SU-DHL-6 (cell line): ENCODE measurements at regions not wholly inside any gene's neighbourhood (a gene's known extent, or its start where the extent isn't known, plus 50 kb on each side); places are given as distances from the start of the nearest gene placed in this dataset.

ENCODE experiments used
- H2AFZ ChIP-seq: fragments of 200-600 bp; sonication (generic); 2 replicates; pipeline ENCODE4 v1.6.1; 2014; ENCODE audit warnings: low read depth, mild to moderate bottlenecking, moderate library complexity, mixed read lengths, antibody characterized with exemption, low read length; ENCODE audit not compliant: severe bottlenecking
- H3F3A ChIP-seq: fragments of 200-600 bp; shearing (Covaris generic); 2 replicates; pipeline ENCODE4 v1.6.0; 2016; ENCODE audit warnings: antibody characterized with exemption, mild to moderate bottlenecking; ENCODE audit not compliant: insufficient read depth
- H3K27ac ChIP-seq: fragments of 200-600 bp; sonication (generic); 2 replicates; pipeline ENCODE4 v1.5.1; 2016; ENCODE audit warnings: low read depth, mild to moderate bottlenecking, low read length, moderate library complexity, mixed read lengths
- H3K27me3 ChIP-seq: fragments of 200-600 bp; sonication (generic), shearing (Covaris generic); 2 replicates; pipeline ENCODE4 v1.6.0; 2014; ENCODE audit warnings: mild to moderate bottlenecking, low read length
- H3K36me3 ChIP-seq: fragments of 200-600 bp; sonication (generic); 2 replicates; pipeline ENCODE4 v1.6.1; 2014; ENCODE audit warnings: mild to moderate bottlenecking, low read length, mixed read lengths
- H3K4me2 ChIP-seq: fragments of 300-600, 200-600 bp; shearing (Covaris generic), sonication (generic); 2 replicates; pipeline ENCODE4 v1.6.0; 2014; ENCODE audit warnings: low read length, low read depth, mild to moderate bottlenecking; ENCODE audit not compliant: poor library complexity, severe bottlenecking
- H3K4me3 ChIP-seq: fragments of 200-600 bp; sonication (generic); 2 replicates; pipeline ENCODE4 v1.5.1; 2014; ENCODE audit warnings: antibody characterized with exemption, low read length, mild to moderate bottlenecking, mixed read lengths; ENCODE audit not compliant: insufficient read depth, poor library complexity, severe bottlenecking
- H3K79me2 ChIP-seq: fragments of 200-600 bp; sonication (generic); 2 replicates; pipeline ENCODE4 v1.6.1; 2014; ENCODE audit warnings: mild to moderate bottlenecking, low read length, moderate library complexity; ENCODE audit not compliant: insufficient read depth
- H3K9ac ChIP-seq: fragments of 200-600 bp; sonication (generic); 2 replicates; pipeline ENCODE4 v1.7.0; 2014; ENCODE audit warnings: mild to moderate bottlenecking, low read length
- H3K9me2 ChIP-seq: fragments of 200-600 bp; sonication (generic); replicated peaks from 2 replicates; pipeline ENCODE4 v1.6.1; 2014; ENCODE audit warnings: low read length; ENCODE audit not compliant: insufficient read depth
- H3K9me3 ChIP-seq: fragments of 200-600 bp; sonication (generic); 2 replicates; pipeline ENCODE4 v1.6.1; 2014; ENCODE audit warnings: low read length, mixed read lengths; ENCODE audit not compliant: insufficient read depth
- H4K20me1 ChIP-seq: fragments of 200-600 bp; sonication (generic); 2 replicates; pipeline ENCODE4 v1.6.1; 2014; ENCODE audit warnings: low read depth, mild to moderate bottlenecking, antibody characterized with exemption, low read length, moderate library complexity, mixed read lengths
- EZH2phosphoT487 ChIP-seq: fragments of 200-600 bp; sonication (generic), shearing (Covaris generic); conservative IDR thresholded peaks from 2 replicates; pipeline ENCODE4 v1.6.1; 2018; ENCODE audit warnings: mild to moderate bottlenecking, antibody characterized with exemption, low read length, moderate library complexity, mixed read lengths
- TF ChIP-seq, protein P1 (sequence below): fragments of 200-600 bp; sonication (generic); IDR thresholded peaks from one replicate; pipeline ENCODE4 v1.5.1; 2017; ENCODE audit warnings: antibody characterized with exemption, mild to moderate bottlenecking, low read length, moderate library complexity; ENCODE audit not compliant: insufficient read depth, poor library complexity, severe bottlenecking

DNA sequence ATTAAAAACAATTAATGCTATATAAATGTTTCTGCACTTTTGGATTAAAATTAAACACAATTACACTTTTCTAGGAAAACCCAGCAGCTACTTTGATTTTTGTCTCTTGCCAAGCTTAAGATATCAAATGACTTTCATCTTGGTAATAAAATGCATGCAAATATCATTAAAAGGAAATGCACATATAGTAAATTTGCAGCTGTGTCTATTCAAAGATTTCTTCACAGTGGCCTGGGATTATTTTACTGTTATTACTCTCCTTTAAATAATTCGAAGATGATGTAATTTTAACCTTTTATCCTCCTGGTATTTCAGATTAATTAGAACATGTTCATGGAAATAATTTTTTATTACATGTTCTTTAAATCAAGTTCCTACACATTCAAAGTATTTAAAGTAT, 529.5 kb upstream of the RGMB start:
- Histone ChIP-seq H3K9me3 (no peaks in the 10 kb centered on the region), H3K9me2 (no peaks in the 10 kb centered on the region), H3F3A (no peaks in the 10 kb centered on the region), H3K27ac (no peak overlapping the region), H3K9ac (no peak overlapping the region), H2AFZ (no peak overlapping the region), H4K20me1 (no peaks in the 10 kb centered on the region), H3K4me2 (no peak overlapping the region), H3K79me2 (no peaks in the 10 kb centered on the region), H3K36me3 (no peaks in the 10 kb centered on the region), H3K4me3 (no peak overlapping the region), H3K27me3 (no peaks in the 10 kb centered on the region)
- TF ChIP-seq, protein P1, sequence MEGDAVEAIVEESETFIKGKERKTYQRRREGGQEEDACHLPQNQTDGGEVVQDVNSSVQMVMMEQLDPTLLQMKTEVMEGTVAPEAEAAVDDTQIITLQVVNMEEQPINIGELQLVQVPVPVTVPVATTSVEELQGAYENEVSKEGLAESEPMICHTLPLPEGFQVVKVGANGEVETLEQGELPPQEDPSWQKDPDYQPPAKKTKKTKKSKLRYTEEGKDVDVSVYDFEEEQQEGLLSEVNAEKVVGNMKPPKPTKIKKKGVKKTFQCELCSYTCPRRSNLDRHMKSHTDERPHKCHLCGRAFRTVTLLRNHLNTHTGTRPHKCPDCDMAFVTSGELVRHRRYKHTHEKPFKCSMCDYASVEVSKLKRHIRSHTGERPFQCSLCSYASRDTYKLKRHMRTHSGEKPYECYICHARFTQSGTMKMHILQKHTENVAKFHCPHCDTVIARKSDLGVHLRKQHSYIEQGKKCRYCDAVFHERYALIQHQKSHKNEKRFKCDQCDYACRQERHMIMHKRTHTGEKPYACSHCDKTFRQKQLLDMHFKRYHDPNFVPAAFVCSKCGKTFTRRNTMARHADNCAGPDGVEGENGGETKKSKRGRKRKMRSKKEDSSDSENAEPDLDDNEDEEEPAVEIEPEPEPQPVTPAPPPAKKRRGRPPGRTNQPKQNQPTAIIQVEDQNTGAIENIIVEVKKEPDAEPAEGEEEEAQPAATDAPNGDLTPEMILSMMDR: no peak
- no peak for TF ChIP-seq EZH2phosphoT487

DNA sequence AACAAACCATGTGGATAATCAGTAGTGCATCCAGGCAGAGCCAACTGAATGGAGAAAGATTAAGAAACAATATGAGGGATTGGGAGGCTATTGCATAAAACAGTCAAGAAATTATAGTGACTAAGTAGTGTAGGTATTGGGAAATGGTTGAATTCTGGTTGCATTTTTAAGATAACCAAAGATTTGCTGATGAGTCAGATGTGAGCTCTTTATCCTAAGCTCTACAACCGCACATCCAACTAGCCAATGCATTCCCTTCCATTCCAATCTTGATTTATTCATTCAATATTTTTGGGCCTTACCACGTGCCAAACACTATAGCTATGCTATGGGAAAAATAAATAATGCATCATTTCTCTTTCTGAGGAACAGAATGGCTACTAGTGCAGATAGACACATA, 524.5 kb upstream of the RGMB start:
- H3K9me2 ChIP-seq: no peaks in the 10 kb centered on the region
- no peak overlapping the region for H3K4me3 ChIP-seq
- no peak overlapping the region for H3K27ac ChIP-seq
- no peak overlapping the region for H2AFZ ChIP-seq
- no peaks in the 10 kb centered on the region for H4K20me1 ChIP-seq
- H3K27me3 ChIP-seq: no peaks in the 10 kb centered on the region
- H3K79me2 ChIP-seq: no peaks in the 10 kb centered on the region
- H3K4me2 ChIP-seq: no peak overlapping the region
- H3K9me3 ChIP-seq: no peaks in the 10 kb centered on the region
- TF ChIP-seq EZH2phosphoT487: no peak
- TF ChIP-seq, protein P1: no peak
- no peaks in the 10 kb centered on the region for H3K36me3 ChIP-seq
- H3F3A ChIP-seq: no peaks in the 10 kb centered on the region
- H3K9ac ChIP-seq: no peak overlapping the region

DNA sequence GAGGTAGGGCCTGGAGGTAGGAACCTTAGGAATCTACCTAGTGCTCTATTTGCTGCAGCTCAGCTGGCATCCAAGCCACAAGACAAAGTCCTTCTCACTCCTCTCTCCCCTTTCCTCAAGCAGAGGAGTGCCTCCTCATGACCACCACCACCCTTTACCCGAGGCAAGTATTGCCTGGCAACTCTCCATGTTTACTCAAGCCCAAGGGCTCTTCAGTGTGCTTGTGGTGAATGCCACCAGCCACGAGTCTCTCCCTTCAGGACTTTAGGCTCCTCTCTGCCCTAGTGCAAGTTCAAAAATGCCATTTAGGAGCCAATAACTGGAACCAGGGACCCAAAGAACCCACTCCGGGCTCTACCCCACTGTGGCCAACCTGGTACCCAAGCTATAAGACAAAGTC, 514.5 kb upstream of the RGMB start:
- Histone ChIP-seq H3K9ac (no peak overlapping the region), H3K36me3 (no peaks in the 10 kb centered on the region), H3K9me2 (no peaks in the 10 kb centered on the region), H3K4me2 (no peak overlapping the region), H3F3A (no peaks in the 10 kb centered on the region), H3K9me3 (no peaks in the 10 kb centered on the region), H3K27me3 (no peaks in the 10 kb centered on the region), H4K20me1 (no peaks in the 10 kb centered on the region), H3K4me3 (no peak overlapping the region), H3K27ac (no peak overlapping the region), H3K79me2 (no peaks in the 10 kb centered on the region), H2AFZ (no peak overlapping the region)
- no peak for TF ChIP-seq EZH2phosphoT487
- TF ChIP-seq, protein P1: no peak

DNA sequence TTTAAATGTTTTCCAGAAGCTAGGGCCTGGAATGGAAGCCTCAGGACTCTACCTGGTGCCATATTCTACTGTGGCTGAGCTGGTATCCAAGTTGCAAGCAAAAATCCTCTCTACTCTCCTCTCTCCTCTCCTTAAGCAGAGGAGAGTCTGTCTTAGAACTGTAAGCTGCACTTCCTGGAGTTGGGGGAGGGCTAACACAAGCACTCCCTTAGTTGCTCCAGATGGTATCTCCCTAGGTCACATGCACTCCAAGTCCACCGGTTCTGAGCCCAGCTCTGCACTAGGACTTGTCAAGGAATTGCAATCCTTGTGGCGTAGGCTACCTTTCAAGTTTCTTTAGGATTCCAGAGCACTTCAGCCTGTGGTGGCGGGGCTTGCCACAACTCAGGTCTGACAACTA, 513.9 kb upstream of the RGMB start:
- H2AFZ ChIP-seq: no peak overlapping the region
- H3K4me2 ChIP-seq: no peak overlapping the region
- H3K9me3 ChIP-seq: no peaks in the 10 kb centered on the region
- H3K4me3 ChIP-seq: no peak overlapping the region
- H4K20me1 ChIP-seq: no peaks in the 10 kb centered on the region
- H3K36me3 ChIP-seq: no peaks in the 10 kb centered on the region
- no peak overlapping the region for H3K27ac ChIP-seq
- no peaks in the 10 kb centered on the region for H3K79me2 ChIP-seq
- H3K9ac ChIP-seq: no peak overlapping the region
- TF ChIP-seq, protein P1: no peak
- no peak for TF ChIP-seq EZH2phosphoT487
- no peaks in the 10 kb centered on the region for H3K27me3 ChIP-seq
- H3K9me2 ChIP-seq: no peaks in the 10 kb centered on the region
- no peaks in the 10 kb centered on the region for H3F3A ChIP-seq
